Choroid plexus epithelial cell (primary cell): ENCODE measurements at regions not wholly inside any gene's neighbourhood (a gene's known extent, or its start where the extent isn't known, plus 50 kb on each side); places are given as distances from the start of the nearest gene placed in this dataset.

Source experiments
- DNase-seq: peaks from one replicate; pipeline ENCODE4 v3.0.0-alpha.2; 2010; ENCODE audit warnings: low read depth
- H3K4me3 ChIP-seq: 2 replicates; pipeline ENCODE4 v1.5.1; 2011; ENCODE audit warnings: low read depth, mild to moderate bottlenecking, control low read depth, low read length, moderate library complexity
- CTCF ChIP-seq: conservative IDR thresholded peaks from 2 replicates; pipeline ENCODE4 v1.5.1; 2011; ENCODE audit warnings: low read depth, mild to moderate bottlenecking, control low read depth, inconsistent platforms, low read length, moderate library complexity

- H3K4me3 ChIP-seq: no peak overlapping the region
- DNase-seq: no peak
- no peak for TF ChIP-seq CTCF
Observed at GRCh38 chr13:62838929-62839328, 1423.3 kb upstream of the PCDH20 start.

GRCh38 chr13:62837895-62838294 is 1422.2 kb upstream of the PCDH20 start:
- no peak for TF ChIP-seq CTCF
- DNase-seq: peak; percentile 69
- H3K4me3 ChIP-seq: no peak overlapping the region

GRCh38 chr13:62829486-62829885 is 1413.8 kb upstream of the PCDH20 start:
- no peak overlapping the region for H3K4me3 ChIP-seq
- TF ChIP-seq CTCF: no peak
- no peak for DNase-seq

DNA sequence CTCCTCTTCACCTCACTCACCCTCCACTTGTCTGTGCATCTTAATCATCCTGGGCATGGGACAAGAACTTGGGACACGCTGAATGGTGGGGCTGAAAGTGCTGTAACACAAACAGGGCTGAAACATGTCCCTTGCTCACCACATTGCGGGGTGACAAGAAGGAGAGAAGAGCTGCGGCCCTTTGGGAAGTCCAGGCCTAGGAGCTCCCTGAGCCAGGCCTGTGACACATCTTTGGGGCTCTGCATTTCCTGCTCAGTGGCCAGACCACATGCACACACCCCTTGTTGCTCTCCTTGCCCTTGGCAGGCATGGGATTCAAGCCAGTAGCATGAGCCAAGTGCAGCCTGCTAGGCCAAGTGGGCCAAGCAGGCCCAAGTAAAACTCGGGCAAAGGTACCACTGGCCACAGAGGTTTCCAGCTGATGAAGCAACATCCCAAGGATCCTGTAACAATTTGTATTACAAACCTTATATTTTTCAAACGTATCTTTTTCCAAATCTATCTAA is 1384.3 kb upstream of the PCDH20 start:
- no peak overlapping the region for H3K4me3 ChIP-seq
- no peak for TF ChIP-seq CTCF
- DNase-seq: no peak

GRCh38 chr13:62799038-62799535 is 1383.4 kb upstream of the PCDH20 start:
- no peak for DNase-seq
- TF ChIP-seq CTCF: no peak
- no peak overlapping the region for H3K4me3 ChIP-seq

GRCh38 chr13:62793850-62794249 is 1378.2 kb upstream of the PCDH20 start:
- TF ChIP-seq CTCF: no peak
- no peak for DNase-seq

GRCh38 chr13:62781866-62782265 is 1366.2 kb upstream of the PCDH20 start:
- no peak for TF ChIP-seq CTCF
- DNase-seq: peak; percentile 2
- no peak overlapping the region for H3K4me3 ChIP-seq

More at GRCh38 chr13:62793850-62794249, 1378.2 kb upstream of the PCDH20 start:
- H3K4me3 ChIP-seq: no peak overlapping the region
